ENCODE measurements at regions not wholly inside any gene's neighbourhood (a gene's known extent, or its start where the extent isn't known, plus 50 kb on each side); places are given as distances from the start of the nearest gene placed in this dataset.
"Not testable (repeated sequence)": the region's sequence is repeated elsewhere in the genome, so short reads cannot be mapped to it uniquely, and the experiment has no call there.

DNA sequence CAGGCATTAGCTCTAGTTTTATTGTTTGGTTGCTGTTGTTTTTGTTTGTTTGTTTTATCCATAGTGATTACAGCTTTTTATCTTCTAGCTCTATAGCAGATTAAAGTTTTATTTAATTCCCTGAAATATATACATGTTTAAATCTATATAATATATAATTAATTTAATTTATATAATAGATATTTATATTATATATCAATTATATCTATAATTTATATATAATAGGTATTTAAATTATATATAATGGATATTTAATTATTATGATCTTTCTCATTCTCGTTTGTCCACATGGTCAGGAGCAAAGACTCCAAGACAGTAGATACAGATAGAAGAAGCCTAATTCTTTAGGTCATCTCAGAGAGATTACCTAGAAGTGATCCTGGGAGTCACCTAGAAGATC lies 238.8 kb upstream of the GPR149 start:
- DNase-seq (ENCODE audit: low spot score), result no peak

DNA sequence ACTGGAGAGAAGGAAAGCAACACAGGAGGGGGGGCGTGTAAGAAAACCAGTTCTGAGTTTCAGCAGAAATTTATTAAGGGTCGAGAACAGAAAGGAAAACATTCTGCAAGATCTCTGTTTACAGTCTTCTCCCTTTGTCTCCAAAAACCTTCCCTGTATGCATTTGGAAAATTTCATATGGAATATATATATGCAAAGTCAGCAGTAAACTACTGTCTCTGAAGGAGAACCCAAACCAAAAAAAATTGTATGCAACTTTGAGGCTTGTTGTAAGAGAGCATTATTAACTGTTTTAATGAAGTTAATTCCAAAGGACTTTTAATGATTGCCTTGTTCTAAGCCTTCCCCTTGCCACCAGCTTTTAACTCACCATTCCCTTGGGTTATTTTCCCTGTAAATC lies 238.2 kb upstream of the GPR149 start:
- no peak for DNase-seq (ENCODE audit: low spot score)

- DNase-seq (ENCODE audit: low spot score), result no peak
Measured at GRCh38 chr3:154666542-154666941, 236.6 kb upstream of the GPR149 start.

DNA sequence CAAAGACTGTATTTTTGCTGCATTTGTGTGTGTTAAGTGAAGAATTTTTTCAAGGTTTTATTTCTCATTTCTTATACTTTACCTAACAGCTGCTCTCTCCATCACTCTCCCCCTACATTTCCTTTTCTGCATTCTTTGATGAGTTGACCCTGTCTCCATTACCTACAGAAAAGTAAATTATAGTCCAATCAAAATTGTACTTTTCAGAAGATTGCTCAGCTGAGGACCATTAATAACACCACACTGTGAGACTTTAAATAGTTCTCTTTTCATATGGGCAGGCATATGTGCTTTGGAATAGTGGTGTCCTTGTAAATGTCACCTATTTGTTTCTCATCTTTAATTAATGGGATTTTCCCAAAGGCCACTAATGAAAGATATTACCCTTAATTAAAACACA lies 234.7 kb upstream of the GPR149 start:
- no peak for DNase-seq (ENCODE audit: low spot score)

DNA sequence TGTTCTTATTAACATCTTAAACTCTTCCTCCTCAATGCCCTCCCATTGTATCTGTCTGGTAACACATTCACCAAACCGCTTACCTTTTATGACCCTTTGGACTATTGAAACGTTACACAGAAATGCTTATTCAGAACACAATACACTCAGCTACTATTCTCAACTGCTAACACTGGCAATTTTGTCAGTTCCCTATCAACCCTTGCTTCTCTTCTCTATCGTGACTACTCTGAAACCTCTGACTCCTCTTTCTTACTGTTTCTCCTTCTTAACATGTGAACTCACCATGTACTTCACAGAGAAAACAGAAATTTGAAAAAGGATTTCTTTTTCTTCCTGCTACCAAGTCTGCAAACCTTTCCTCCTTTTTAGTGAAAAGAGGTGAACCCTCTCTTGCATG lies 232.9 kb upstream of the GPR149 start:
- no peak for DNase-seq (ENCODE audit: low spot score)

GRCh38 chr3:154660811-154661210 lies 230.8 kb upstream of the GPR149 start:
- DNase-seq (ENCODE audit: low spot score), result no peak

DNA sequence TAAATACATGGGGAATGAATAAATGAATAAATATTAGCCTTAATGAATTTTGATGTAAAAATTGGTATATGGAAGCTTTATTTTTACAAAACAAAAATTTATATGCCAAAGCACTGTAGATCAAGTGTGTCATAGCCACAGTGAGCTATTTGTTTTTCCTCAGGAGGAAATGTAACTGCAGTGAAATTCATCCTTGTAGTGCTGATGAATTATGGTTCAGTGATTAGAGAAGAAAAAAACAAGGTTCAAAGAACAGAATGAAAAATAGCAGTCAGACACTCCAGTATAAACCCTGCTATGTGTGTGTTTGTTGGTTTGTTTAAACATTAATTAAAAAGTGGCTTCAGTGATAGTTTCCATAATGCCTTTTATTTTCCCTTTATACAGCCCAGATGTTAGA lies 228.0 kb upstream of the GPR149 start:
- no peak for DNase-seq (ENCODE audit: low spot score)

DNA sequence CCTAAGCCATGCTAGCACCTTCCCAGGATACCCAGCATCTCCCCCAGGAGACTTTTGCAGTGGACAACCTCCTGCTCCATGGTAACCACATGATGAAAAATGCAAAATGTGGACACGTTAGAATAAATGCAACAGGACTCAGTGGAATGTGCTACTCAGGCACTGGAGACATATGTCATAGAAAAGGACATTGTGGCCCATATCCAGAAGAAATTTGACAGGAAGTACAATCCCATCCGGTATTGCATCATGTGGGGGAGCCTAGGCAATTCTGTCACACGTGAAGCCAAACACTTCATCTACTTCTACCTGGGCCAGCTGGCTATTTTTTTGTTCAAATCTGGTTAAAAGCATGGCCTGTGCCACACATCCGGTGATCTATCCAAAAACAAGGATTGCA lies 227.2 kb upstream of the GPR149 start:
- no peak for DNase-seq (ENCODE audit: low spot score)

DNA sequence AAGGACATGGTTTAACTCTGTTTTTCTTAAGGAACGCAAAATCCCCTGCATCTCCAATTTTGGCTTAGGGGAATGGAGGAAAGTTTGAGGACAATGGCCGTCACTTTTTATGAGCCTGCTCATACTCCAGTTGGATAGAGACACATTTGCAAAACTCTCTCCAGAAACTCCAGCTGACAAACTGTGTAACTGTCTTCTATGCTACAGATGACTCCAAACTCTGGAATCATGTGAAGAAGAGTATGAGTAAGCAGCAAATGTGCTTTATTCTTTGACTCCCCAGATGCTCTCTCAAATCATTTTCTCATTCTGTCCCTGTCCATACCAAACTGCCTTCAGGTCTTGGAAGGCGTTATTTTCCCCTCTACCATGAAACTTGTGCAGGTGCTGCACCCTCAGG lies 226.5 kb upstream of the GPR149 start:
- DNase-seq (ENCODE audit: low spot score), result no peak

DNA sequence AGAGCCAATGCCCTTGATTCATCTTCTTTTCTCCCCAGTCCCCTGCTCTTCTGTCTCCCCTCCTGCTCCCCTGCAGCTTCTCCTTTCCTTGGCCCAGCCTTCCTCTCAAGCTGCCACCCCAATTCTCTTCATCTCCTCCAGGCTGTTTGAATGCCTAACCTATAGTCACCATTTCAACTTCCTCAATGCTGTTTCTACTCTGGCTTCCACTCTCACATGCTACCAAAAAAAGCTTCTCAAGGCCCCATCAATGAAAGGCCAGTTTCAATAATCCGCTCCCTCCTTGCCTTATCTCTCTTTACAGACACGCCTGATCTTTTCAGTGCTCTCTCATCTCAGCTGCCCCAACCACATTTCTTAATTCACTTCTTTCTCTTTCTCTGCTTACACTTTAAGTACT lies 212.2 kb upstream of the GPR149 start:
- DNase-seq (ENCODE audit: low spot score), result no peak

- no peak for DNase-seq (ENCODE audit: low spot score)
Measured at GRCh38 chr3:154625756-154626155, 195.8 kb upstream of the GPR149 start.

GRCh38 chr3:154619621-154620020 lies 189.6 kb upstream of the GPR149 start:
- DNase-seq (ENCODE audit: low spot score), result not testable (repeated sequence)

DNA sequence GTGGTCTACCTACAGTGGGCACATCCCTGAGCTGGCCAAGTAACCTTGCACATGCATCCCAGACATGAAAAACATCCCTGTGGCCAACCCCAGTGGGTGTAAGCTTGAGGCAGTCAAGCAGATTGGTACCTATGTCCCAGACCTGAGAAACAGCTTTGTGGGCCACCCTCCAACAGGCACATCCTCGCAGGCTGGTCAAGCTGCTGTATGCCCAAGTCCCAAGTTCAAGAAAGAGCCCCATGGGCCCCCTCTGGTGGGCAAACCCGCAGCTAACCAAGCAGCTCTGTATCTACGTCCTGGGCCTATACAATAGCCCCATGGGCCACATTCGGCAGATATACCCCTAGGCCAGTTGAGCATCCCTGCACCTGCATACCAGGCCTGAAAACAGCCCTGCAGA lies 186.3 kb upstream of the GPR149 start:
- DNase-seq (ENCODE audit: low spot score), result no peak

GRCh38 chr3:154615471-154615870 lies 185.5 kb upstream of the GPR149 start:
- DNase-seq (ENCODE audit: low spot score), result no peak

DNA sequence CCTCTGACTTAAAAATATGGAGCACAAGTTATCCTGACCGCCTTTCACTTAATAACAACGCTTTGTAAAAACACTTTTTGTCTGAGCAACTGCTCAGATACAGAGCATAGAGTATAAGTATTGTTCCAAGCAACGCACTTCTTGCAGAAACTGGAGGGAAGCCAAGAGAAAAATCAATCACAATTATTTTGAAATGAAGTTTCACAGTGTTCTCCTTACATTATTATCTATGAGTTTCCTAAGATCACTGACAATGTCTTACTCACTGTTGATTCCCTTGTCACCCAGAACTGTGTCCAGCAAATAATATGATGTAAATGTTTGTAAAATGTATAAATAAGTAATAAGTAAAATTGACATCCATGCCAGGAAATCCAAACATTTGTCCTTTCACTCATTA lies 184.6 kb upstream of the GPR149 start:
- DNase-seq (ENCODE audit: low spot score), result no peak

DNA sequence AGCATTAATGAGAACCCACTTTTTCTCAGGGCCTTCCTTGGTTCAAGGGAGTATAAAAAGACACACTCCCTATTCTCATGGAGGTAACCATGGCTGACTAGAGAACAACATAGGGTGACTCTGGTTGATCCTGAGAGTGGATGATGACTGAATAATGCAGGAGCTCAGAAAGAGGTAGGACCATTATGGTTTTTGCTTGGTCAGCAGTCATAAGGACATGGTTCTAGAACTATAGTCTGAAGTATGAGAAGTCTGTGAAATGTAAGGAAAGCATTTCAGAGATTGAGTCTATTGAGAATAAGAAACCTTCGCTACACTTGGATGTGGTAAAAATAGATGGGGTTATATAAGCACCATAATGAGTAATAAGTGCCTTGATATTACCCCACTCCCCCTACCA lies 184.1 kb upstream of the GPR149 start:
- no peak for DNase-seq (ENCODE audit: low spot score)

DNA sequence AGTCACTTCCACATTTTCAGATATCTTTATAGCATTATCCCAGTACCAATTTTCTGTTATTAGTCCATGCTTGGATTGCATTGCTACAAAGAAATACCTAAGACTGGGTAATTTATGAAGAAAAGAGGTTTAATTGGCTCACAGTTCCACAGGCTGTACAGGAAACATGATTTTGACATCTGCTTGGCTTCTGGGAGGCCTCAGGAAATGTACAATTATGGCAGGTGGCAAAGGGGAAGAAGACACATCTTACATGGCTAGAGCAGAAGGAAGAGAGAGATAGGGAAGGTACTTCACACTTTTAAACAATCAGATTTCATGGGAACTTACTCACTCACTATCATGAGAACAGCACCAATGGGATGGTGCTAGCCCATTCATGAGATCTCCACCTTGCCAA lies 172.3 kb upstream of the GPR149 start:
- no peak for DNase-seq (ENCODE audit: low spot score)

GRCh38 chr3:154598166-154598565 lies 168.2 kb upstream of the GPR149 start:
- DNase-seq (ENCODE audit: low spot score), result no peak

GRCh38 chr3:154590675-154591384 lies 160.8 kb upstream of the GPR149 start:
- no peak for DNase-seq (ENCODE audit: low spot score)

DNA sequence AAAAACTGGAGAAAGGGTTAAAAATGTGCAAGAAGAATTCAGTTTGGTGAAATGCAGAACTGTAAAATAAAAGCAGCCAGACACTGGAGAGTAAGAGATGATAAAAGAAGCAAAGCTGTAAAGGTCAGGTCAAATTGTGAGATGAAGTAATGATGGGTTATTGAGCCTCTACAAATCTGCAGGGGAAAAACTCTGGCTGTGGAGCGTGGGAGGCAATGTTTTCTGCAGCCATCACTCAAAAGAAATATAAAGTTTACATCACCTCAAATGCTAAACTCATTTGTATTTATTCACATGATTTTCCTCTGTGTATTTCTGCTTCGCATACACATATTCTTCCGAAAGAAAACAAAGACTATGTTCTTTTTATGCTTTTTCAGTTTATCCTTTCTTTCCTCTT lies 158.8 kb upstream of the GPR149 start:
- DNase-seq (ENCODE audit: low spot score), result no peak

DNA sequence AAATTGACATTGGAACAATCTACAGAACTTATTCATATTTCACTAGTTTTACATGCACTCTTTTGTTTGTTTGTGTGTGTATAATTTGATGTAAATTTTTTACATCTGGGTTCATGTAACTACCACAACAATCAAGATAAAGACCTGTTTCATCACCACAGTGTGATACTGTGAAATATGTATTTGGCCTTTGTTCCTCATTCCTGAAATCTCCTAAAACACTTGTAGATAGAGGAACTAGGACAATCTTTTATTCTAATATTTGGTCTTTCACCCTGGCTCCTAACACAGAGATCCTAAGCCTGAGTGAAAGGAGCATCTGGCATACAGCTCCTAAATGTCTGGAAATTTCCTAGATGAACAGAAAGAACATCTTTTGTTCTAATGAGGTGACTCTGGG lies 155.0 kb upstream of the GPR149 start:
- no peak for DNase-seq (ENCODE audit: low spot score)

DNA sequence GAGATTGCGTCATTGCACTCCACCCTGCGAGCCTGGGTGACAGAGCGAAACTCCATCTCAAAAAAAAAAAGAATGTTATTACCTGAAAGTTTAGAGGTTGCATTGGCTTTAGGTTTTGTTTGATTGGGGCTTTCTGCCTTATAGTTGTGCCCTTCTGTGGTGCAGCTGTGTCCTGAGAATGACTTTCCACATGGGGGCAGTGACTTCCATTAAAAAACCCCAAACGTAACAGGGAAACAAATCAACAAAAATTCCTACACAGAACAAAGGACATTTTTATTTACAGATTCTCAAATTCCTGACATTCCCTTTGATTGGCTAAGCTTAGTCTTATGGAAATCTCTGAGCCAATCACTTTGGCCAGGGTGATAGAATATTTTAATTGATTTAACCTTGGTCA lies 154.1 kb upstream of the GPR149 start:
- no peak for DNase-seq (ENCODE audit: low spot score)

DNA sequence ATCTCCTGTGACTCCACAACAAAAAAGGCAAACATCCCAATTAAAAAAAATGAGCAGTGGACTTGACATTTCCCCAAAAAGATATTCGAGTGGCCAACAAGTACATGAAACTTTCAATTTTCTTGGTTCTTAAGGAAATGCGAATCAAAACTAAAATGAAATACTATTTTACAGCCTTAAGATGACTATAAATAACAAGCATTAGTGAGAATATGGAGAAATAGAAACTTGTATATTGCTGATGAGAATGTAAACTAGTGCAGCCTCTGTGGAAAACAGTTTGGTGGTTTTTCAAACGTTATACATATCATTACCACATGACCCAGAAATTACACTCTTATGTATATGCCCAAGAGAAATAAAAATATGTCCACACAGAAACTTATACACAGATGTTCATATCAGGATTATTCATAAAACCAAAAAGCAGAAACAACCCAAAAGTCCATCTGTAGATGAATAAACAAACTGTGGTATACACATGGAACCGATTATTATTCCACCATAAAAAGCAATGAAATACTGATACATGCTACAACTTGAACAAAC lies 153.2 kb upstream of the GPR149 start:
- DNase-seq (ENCODE audit: low spot score), result no peak

DNA sequence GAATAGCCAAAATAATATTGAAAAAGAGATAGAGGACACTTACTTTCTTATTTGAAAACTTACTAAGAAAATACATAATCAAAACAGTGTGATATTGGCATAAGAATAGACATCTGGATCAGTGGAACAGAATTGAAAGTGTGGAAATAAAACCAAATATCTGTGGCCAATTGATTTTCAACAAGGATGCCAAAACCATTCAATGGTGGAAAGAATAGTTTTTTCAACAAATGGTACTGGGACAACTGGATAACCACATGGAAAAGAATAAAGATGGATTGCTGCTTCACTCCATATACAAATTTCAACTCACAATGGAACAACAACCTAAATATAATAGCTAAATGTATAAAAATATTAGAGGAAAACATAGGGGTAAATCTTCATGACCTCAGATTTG lies 152.5 kb upstream of the GPR149 start:
- no peak for DNase-seq (ENCODE audit: low spot score)
